ENCODE measurements at regions not wholly inside any gene's neighbourhood (a gene's known extent, or its start where the extent isn't known, plus 50 kb on each side); places are given as distances from the start of the nearest gene placed in this dataset.

- no peak for TF ChIP-seq POLR2A (IDR thresholded peaks at IDR 0.05; ENCODE audit: low read depth, low read length)
- TF ChIP-seq, protein P1, sequence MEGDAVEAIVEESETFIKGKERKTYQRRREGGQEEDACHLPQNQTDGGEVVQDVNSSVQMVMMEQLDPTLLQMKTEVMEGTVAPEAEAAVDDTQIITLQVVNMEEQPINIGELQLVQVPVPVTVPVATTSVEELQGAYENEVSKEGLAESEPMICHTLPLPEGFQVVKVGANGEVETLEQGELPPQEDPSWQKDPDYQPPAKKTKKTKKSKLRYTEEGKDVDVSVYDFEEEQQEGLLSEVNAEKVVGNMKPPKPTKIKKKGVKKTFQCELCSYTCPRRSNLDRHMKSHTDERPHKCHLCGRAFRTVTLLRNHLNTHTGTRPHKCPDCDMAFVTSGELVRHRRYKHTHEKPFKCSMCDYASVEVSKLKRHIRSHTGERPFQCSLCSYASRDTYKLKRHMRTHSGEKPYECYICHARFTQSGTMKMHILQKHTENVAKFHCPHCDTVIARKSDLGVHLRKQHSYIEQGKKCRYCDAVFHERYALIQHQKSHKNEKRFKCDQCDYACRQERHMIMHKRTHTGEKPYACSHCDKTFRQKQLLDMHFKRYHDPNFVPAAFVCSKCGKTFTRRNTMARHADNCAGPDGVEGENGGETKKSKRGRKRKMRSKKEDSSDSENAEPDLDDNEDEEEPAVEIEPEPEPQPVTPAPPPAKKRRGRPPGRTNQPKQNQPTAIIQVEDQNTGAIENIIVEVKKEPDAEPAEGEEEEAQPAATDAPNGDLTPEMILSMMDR (IDR thresholded peaks at IDR 0.05; ENCODE audit: extremely low read depth in 1 of 2, insufficient read depth in 1 of 2, low read depth in 1 of 2, low read length in 2 of 2) = no peak
- no peak for TF ChIP-seq EZH2 (IDR thresholded peaks at IDR 0.05; ENCODE audit: borderline replicate concordance, low read depth, low read length, severe bottlenecking)
- TF ChIP-seq JUN (IDR thresholded peaks at IDR 0.05; ENCODE audit: borderline replicate concordance, insufficient read depth, insufficient read length, low read depth) = no peak
- no peak for TF ChIP-seq POLR2AphosphoS5 (IDR thresholded peaks at IDR 0.05; ENCODE audit: insufficient read depth, low read depth, low read length)
- no peak for TF ChIP-seq FOS (IDR thresholded peaks at IDR 0.05; ENCODE audit: borderline replicate concordance, insufficient read depth, low read length)
- TF ChIP-seq, protein P2, sequence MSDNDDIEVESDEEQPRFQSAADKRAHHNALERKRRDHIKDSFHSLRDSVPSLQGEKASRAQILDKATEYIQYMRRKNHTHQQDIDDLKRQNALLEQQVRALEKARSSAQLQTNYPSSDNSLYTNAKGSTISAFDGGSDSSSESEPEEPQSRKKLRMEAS (IDR thresholded peaks at IDR 0.05; ENCODE audit: insufficient read depth, insufficient read length) = no peak
These were observed 138.1 kb downstream of the TFAP2A start for GRCh38 chr6:10276660-10277287.
